GM21786 (cell line): ENCODE measurements at regions not wholly inside any gene's neighbourhood (a gene's known extent, or its start where the extent isn't known, plus 50 kb on each side); places are given as distances from the start of the nearest gene placed in this dataset.
"Not testable (repeated sequence)": the region's sequence is repeated elsewhere in the genome, so short reads cannot be mapped to it uniquely, and the experiment has no call there.

ENCODE experiments used
- ATAC-seq: cut with Tn5 transposase; IDR thresholded peaks from one replicate; pipeline ENCODE4 v1.9.1; 2021; ENCODE audit not compliant: unreplicated experiment

DNA sequence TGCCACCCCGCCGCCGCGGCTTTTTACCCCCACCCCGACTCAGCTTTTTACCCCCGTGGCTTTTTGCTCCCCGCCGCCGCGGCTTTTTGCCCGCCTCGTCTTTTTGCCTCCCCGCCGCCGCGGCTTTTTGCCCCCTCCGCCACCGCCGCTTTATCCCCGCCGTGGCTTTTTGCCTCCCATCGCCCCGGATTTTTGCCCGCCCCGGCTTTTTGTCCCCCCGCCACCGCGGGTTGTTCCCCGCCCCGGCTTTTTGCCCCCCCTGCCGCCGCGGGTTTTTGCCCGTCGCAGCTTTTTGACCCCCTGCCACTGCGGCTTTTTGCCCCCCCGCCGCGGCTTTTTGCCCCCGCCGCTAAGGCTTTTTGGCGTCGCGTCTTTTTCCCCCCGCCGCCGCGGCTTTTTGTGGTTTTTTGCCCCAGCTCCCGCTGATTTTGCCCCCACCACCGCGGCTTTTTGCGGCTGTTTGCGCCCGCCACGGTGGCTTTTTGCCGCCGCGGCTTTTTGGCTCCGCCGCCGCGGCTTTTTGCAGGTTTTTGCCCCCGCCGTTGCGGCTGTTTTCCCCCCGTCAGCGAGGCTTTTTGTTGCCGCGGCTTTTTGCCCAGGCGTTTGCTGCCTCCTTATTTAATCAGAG is 597.2 kb downstream of the GOLGA6L6 start:
- no peak for ATAC-seq

- no peak for ATAC-seq
These were observed 598.1 kb downstream of the GOLGA6L6 start for GRCh38 chr15:19943515-19943914.

DNA sequence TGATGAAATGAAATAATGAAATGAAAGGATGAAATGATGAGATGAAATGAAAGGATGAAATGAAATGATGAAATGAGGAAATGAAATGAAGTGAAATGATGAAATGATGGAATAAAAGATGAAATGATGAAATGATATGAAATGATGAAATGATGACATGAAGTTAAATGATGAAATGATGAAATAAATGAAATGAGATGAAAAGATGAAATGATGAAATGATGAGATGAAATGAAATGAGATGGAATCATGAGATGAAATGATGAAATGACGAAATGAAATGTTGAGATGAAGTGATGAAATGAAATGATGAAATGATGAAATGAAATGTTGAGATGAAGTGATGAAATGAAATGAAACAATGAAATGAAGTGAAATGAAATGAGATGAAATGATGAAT is 638.3 kb downstream of the GOLGA6L6 start:
- not testable (repeated sequence) for ATAC-seq

DNA sequence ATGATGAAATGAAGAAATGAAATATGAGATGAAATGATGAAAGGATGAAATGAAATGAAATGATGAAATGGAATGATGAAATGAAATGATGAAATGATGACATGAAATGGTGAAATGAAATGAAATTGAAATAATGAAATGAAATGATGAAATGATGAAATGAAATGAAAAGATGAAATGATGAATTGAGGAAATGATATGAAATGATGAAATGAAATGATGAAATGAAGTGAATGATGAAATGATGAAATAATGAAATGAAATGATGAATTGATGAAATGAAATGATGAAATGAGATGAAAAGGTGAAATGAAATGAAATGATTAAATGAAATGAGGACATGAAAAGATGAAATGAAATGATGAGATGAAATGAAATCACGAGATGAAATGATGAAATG is 639.2 kb downstream of the GOLGA6L6 start:
- not testable (repeated sequence) for ATAC-seq

DNA sequence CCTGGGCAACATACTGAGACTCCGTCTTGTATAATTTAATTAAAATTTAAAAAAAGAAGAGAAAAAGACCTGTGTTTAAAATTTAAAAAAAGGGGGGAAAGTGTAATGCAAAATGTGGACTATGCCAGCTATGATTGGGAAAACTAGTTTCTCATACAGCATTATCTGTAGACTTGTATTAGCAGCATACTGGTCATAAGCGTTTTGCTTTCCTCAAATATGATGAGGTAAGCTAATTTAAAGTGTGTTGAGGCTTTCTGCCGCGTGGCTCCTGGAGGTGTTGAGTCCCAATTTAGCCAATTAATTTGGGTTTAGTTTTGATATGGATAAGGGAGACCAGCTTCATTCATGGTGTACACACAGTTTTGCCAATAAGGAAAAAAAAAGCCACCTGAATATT is 640.2 kb downstream of the GOLGA6L6 start:
- not testable (repeated sequence) for ATAC-seq

GRCh38 chr15:19899021-19899824 is 642.4 kb downstream of the GOLGA6L6 start:
- ATAC-seq: no peak

- not testable (repeated sequence) for ATAC-seq
These were observed 652.8 kb downstream of the GOLGA6L6 start for GRCh38 chr15:19888811-19889210.

- ATAC-seq: not testable (repeated sequence)
These were observed 697.5 kb downstream of the GOLGA6L6 start for GRCh38 chr15:19844061-19844460.
